Kidney epithelial cell (primary cell): ENCODE measurements at regions not wholly inside any gene's neighbourhood (a gene's known extent, or its start where the extent isn't known, plus 50 kb on each side); places are given as distances from the start of the nearest gene placed in this dataset.

Experiments
- DNase-seq: peaks from one replicate; pipeline ENCODE4 v3.0.0-alpha.2; 2010; ENCODE audit warnings: low read depth
- H3K27me3 ChIP-seq: 2 replicates; pipeline ENCODE4 v1.6.0; 2011; ENCODE audit warnings: low read length; ENCODE audit not compliant: control insufficient read depth, insufficient read depth
- H3K36me3 ChIP-seq: 2 replicates; pipeline ENCODE4 v1.5.1; 2011; ENCODE audit warnings: low read length; ENCODE audit not compliant: control insufficient read depth, insufficient read depth
- H3K4me3 ChIP-seq: 2 replicates; pipeline ENCODE4 v1.5.1; 2011; ENCODE audit warnings: low read depth, mild to moderate bottlenecking, control low read depth, low read length
- CTCF ChIP-seq: IDR thresholded peaks from 2 replicates; pipeline ENCODE4 v1.5.1; 2011; ENCODE audit warnings: mild to moderate bottlenecking, moderate library complexity, low read length, control low read depth, inconsistent platforms; ENCODE audit not compliant: insufficient read depth, poor library complexity, severe bottlenecking

DNA sequence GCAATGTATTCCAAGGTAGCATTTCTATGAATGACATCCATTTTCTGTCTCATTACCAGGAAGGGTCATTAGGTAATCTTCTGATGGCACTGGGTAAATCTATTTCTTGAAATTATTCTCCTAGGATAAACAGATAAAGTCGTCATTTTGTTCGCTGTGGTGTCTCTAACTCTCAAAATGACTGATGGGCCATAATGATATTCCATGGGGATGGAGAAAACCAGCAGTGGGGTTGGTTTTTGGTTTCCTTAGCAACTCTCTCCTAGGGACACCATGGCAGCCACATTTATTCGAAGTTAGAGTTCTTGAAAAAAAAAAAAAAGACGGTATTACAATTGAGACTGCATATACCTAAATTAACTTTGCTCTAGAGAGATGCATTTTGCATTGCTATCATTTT is 231.3 kb upstream of the SLCO3A1 start:
- no peak for TF ChIP-seq CTCF
- DNase-seq, result no peak

GRCh38 chr15:91622711-91623342 is 230.7 kb upstream of the SLCO3A1 start:
- H3K4me3 ChIP-seq, result no peak overlapping the region
- no peaks in the 10 kb centered on the region for H3K27me3 ChIP-seq
- H3K36me3 ChIP-seq, result no peaks in the 10 kb centered on the region
- no peak for TF ChIP-seq CTCF
- DNase-seq, result no peak

More for the DNA sequence above, 231.3 kb upstream of the SLCO3A1 start:
- Histone ChIP-seq H3K36me3 (no peaks in the 10 kb centered on the region), H3K4me3 (no peak overlapping the region), H3K27me3 (no peaks in the 10 kb centered on the region)

GRCh38 chr15:91624353-91624968 is 229.0 kb upstream of the SLCO3A1 start:
- no peaks in the 10 kb centered on the region for H3K27me3 ChIP-seq
- no peak for TF ChIP-seq CTCF
- H3K4me3 ChIP-seq, result no peak overlapping the region
- DNase-seq, result no peak
- no peaks in the 10 kb centered on the region for H3K36me3 ChIP-seq

- Histone ChIP-seq H3K36me3 (no peaks in the 10 kb centered on the region), H3K27me3 (no peaks in the 10 kb centered on the region), H3K4me3 (no peak overlapping the region)
- TF ChIP-seq CTCF, result no peak
- DNase-seq, result peak; percentile 25
Measured at GRCh38 chr15:91625506-91625905, 228.0 kb upstream of the SLCO3A1 start.

- H3K4me3 ChIP-seq, result no peak overlapping the region
- no peak for TF ChIP-seq CTCF
- peak; percentile 32 for DNase-seq
- no peaks in the 10 kb centered on the region for H3K27me3 ChIP-seq
- H3K36me3 ChIP-seq, result no peaks in the 10 kb centered on the region
Measured at GRCh38 chr15:91627473-91628278, 225.8 kb upstream of the SLCO3A1 start.
